GM13976 (cell line): ENCODE measurements at regions not wholly inside any gene's neighbourhood (a gene's known extent, or its start where the extent isn't known, plus 50 kb on each side); places are given as distances from the start of the nearest gene placed in this dataset.
"Not testable (repeated sequence)": the region's sequence is repeated elsewhere in the genome, so short reads cannot be mapped to it uniquely, and the experiment has no call there.

Experiments used
- DNase-seq: peaks from one replicate; pipeline ENCODE4 v3.0.0; 2012; ENCODE audit warnings: low spot score
- in situ Hi-C: fragments of 300-500 bp; cut with MboI; formaldehyde crosslinking; loops from one replicate; pipeline ENCODE4 v1.12.0; 2022; ENCODE audit warnings: low sequenced_read_pairs, mixed read lengths, inconsistent platforms; ENCODE audit not compliant: unreplicated experiment
- TF ChIP-seq, protein P1 (sequence below): IDR thresholded peaks from 2 replicates; pipeline ENCODE4 v1.5.1; 2012; ENCODE audit warnings: borderline replicate concordance, mild to moderate bottlenecking; ENCODE audit not compliant: insufficient read depth; ENCODE audit errors: extremely low read depth, missing control alignments, control extremely low read depth

DNA sequence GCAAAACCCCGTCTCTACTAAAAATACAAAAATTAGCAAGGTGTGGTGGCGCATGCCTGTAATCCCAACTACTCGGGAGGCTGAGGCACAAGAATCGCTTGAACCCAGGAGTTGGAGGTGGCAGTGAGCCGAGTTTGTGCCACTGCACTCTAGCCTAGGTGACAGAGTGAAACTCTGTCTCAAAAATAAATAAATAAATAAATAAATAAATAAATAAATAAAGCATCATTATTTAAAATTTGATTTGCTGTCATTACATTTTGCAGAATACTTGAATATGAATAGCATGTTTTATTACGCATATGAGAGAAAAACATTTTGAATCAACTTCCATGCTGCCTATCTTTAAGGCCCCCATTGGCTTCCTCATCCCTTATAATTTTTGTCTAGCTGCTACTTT, 53.4 kb upstream of the MED14 start:
- in situ Hi-C loops: loop anchor here (25.0 kb wide), 1 partner anchor 226 kb away; no protein-coding TSS in a partner anchor
- DNase-seq: not testable (repeated sequence)

DNA sequence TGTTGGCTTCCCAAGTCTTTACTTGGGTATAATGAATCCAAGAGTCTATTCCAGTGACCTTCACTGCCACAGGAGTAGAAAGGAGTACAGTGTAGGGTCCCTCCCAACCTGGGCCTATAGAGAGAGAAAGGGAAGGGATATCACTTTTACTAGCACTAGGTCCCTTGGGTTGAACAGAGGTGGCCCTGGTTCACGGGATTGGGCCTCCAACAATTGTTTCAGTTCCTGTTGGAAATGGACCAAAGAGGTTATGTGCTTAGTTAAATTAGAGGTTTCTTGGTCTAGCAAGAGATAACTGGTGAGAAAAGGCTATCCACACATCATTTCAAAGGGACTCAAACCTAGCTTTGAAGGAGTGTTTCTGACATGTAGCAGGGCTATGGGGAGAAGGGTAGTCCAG, 57.1 kb upstream of the MED14 start:
- in situ Hi-C loops: loop anchor here (25.0 kb wide), 1 partner anchor 230 kb away; no protein-coding TSS in a partner anchor
- DNase-seq: no peak
- TF ChIP-seq, protein P1, sequence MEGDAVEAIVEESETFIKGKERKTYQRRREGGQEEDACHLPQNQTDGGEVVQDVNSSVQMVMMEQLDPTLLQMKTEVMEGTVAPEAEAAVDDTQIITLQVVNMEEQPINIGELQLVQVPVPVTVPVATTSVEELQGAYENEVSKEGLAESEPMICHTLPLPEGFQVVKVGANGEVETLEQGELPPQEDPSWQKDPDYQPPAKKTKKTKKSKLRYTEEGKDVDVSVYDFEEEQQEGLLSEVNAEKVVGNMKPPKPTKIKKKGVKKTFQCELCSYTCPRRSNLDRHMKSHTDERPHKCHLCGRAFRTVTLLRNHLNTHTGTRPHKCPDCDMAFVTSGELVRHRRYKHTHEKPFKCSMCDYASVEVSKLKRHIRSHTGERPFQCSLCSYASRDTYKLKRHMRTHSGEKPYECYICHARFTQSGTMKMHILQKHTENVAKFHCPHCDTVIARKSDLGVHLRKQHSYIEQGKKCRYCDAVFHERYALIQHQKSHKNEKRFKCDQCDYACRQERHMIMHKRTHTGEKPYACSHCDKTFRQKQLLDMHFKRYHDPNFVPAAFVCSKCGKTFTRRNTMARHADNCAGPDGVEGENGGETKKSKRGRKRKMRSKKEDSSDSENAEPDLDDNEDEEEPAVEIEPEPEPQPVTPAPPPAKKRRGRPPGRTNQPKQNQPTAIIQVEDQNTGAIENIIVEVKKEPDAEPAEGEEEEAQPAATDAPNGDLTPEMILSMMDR: no peak

DNA sequence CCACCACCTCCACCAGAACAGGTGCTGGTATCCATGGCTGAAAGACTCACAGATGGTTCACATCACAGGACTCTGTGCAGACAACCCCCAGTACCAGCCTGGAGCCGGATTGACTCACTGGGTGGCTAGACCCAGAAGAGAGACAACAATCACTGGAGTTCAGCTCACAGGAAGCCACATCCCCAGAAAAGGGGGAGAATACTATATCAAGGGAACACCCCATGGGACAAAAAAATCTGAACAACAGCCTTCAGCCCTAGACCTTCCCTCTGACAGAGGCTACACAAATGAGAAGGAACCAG, 59.4 kb upstream of the MED14 start:
- DNase-seq: not testable (repeated sequence)
- in situ Hi-C loops: loop anchor here (25.0 kb wide), 1 partner anchor 232 kb away; no protein-coding TSS in a partner anchor

DNA sequence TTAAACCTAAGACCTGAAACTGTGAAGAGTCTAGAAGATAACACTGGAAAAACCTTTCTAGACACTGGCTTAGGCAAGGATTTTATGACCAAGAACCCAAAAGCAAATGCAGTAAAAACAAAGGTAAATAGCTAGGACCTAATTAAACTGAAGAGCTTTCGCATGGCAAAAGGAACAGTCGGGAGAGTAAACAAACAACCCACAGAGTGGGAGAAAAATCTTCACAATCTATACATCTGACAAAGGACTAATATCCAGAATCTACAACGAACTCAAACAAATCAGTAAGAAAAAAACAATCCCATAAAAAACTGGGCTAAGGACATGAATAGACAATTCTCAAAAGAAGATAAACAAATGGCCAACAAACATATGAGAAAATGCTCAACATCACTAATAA, 64.4 kb upstream of the MED14 start:
- DNase-seq: not testable (repeated sequence)
- in situ Hi-C loops: loop anchor here (25.0 kb wide), 1 partner anchor 237 kb away; no protein-coding TSS in a partner anchor

DNA sequence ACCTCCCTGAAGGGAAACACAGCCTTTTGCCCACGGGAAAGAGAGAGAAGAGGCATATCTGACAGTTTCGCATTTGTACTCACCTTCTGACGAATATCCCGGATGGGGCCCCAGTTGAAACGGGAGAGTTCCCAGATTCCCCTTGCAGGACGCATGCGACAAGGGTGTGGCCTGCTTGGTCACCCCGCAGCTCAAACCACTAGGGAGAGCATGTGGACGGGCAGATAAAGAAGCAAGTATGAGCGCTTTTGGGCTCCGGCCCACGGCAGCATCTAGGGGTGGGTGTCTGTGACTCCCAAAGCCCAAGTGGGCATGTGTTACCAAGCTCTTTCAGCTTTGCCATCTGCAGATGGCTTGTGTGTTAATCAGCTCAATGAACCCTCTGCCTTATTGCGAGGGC, 70.1 kb upstream of the MED14 start:
- in situ Hi-C loops: no loop called here
- DNase-seq: no peak
- TF ChIP-seq, protein P1: no peak

DNA sequence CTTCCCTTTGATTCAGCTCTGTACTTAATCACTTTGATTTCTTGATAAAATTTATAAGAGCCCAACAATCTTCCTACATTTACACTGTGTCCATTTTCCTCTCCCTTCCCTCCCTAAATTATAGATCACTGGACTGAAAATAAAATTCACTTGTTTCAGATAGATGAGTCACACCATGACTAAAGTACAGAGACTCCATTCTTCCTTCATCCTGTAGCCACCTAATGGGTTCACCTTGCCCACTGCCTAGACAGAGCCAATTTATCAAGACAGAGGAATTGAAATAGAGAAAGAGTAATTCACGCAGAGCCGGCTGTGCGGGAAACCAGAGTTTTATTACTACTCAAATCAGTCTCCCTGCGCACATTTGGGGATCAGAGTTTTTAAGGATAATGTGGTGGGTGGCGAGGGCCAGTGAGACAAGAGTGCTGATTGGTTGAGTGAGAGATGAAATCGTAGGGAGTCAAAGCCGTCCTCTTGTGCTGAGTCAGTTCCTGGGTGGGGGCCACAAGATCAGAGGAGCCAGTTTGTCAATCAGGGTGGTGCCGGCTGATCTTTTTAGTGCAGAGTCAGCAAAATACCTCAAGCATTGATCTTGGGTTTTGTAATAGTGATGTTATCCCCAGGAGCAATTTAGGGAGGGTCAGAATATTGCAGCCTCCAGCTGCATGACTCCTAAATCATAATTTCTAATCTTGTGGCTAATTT, 71.3 kb upstream of the MED14 start:
- in situ Hi-C loops: no loop called here
- TF ChIP-seq, protein P1: no peak
- no peak for DNase-seq

DNA sequence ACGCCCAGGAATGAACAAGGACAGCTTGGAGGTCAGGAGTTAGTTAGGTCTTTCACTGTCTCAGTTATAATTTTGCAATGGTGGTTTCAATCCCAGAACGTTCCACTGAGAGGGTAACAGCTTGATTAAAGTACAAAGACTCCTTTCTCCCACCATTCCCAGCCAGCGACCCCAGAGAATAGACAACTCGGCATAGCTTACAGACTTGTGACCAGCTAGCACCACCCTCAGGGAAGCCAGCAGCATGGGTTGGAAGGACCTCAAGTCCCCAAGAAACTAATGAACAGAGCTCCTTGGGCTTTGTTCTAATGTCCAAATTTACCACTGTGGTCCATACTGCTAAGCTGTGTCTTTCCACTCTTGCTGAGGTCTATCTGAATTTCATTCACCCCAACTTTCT, 72.0 kb upstream of the MED14 start:
- in situ Hi-C loops: no loop called here
- no peak for DNase-seq

DNA sequence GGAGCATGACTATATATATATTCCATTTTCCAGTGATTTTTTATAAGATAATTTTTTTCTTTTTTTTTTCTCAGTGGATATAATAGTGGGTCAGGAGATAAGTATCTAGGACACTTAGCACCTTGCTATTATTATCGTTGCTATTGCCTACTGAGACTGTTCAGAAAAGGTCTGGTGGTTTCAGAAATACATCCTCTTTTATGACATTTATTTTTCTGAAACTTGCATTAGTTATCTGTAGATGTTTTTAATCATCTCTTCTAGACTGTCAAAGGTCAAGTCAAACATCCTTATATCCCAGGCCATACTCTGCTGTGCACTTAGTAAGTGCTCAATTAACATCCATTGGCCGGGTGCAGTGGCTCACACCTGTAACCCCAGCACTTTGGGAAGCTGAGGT, 72.9 kb upstream of the MED14 start:
- DNase-seq: no peak
- in situ Hi-C loops: no loop called here
- TF ChIP-seq, protein P1: no peak

More for the DNA sequence above, 72.0 kb upstream of the MED14 start:
- TF ChIP-seq, protein P1: no peak
